ENCODE measurements at regions not wholly inside any gene's neighbourhood (a gene's known extent, or its start where the extent isn't known, plus 50 kb on each side); places are given as distances from the start of the nearest gene placed in this dataset.

DNA sequence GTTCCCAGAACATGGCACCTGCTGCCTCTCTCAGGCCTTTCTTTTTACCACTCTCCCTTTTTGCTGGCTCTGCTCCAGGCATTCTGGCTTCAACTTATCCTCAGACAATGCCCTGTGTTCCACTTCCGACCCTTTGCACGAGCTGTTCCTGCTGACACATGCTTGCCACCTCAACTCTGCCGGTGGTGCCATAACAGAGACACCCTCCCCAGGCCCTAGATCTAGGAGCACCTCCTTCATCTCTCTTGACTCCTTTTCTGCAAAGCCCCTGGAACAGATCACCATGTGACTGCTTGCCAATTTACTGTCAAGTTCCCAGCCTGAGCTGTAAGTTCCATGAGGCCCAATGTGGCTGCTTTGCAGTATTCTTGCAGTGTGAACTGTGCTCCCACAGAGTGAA is 256.0 kb upstream of the MKI67 start:
- Histone ChIP-seq H4K20me1 (ENCODE audit: insufficient read depth) (no peaks in the 10 kb centered on the region), H3K36me3 (ENCODE audit: control insufficient read depth in 1 of 2, insufficient read depth in 2 of 2, low read length in 2 of 2) (no peaks in the 10 kb centered on the region), H3K4me3 (replicated peaks in 1 of 2; ENCODE audit: low read depth in 1 of 2, low read length in 2 of 2) (no peak overlapping the region), H3K27me3 (ENCODE audit: insufficient read depth, low read length) (peaks cover 55% of the 10 kb centered on the region), H2AFZ (ENCODE audit: low read depth, low read length, poor library complexity, severe bottlenecking) (no peak overlapping the region), H3K9me2 (ENCODE audit: insufficient read depth) (no peaks in the 10 kb centered on the region), H3K4me1 (ENCODE audit: control insufficient read depth in 1 of 2, insufficient read depth in 2 of 2, low read length in 2 of 2) (no peaks in the 10 kb centered on the region), H3K79me2 (ENCODE audit: insufficient read depth, low read length) (no peaks in the 10 kb centered on the region), H3K27ac (ENCODE audit: low read depth, low read length) (no peak overlapping the region), H3K4me2 (ENCODE audit: low read length) (no peak overlapping the region), H3K9me3 (ENCODE audit: control insufficient read depth in 1 of 2, insufficient read depth in 1 of 2, low read depth in 1 of 2, low read length in 2 of 2) (no peaks in the 10 kb centered on the region), H3K9ac (ENCODE audit: low read length) (no peak overlapping the region)
- ChIA-PET RAD21 (ENCODE audit: low non-redundant PET in 1 of 2, low total read pairs in 2 of 2, uncharacterized antibody in 2 of 2, unreplicated experiment in 2 of 2) (no interaction called here), CTCF (no interaction called here), POLR2A (no interaction called here)
- DNase-seq (ENCODE audit: low read depth, low spot score) (no peak), ATAC-seq (no peak)
- TF ChIP-seq JUND (IDR thresholded peaks at IDR 0.05) (no peak), POLR2A (IDR thresholded peaks at IDR 0.05; ENCODE audit: borderline replicate concordance, extremely low read depth, insufficient read depth, insufficient read length) (no peak), CEBPB (IDR thresholded peaks at IDR 0.05; ENCODE audit: low read depth) (no peak)
- TF ChIP-seq, protein P1, sequence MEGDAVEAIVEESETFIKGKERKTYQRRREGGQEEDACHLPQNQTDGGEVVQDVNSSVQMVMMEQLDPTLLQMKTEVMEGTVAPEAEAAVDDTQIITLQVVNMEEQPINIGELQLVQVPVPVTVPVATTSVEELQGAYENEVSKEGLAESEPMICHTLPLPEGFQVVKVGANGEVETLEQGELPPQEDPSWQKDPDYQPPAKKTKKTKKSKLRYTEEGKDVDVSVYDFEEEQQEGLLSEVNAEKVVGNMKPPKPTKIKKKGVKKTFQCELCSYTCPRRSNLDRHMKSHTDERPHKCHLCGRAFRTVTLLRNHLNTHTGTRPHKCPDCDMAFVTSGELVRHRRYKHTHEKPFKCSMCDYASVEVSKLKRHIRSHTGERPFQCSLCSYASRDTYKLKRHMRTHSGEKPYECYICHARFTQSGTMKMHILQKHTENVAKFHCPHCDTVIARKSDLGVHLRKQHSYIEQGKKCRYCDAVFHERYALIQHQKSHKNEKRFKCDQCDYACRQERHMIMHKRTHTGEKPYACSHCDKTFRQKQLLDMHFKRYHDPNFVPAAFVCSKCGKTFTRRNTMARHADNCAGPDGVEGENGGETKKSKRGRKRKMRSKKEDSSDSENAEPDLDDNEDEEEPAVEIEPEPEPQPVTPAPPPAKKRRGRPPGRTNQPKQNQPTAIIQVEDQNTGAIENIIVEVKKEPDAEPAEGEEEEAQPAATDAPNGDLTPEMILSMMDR (IDR thresholded peaks at IDR 0.05 in 2 of 3, conservative IDR thresholded peaks at IDR 0.05 in 1 of 3; ENCODE audit: borderline replicate concordance in 1 of 3, insufficient read depth in 1 of 3, low read depth in 2 of 3, low read length in 2 of 3): no peak
- BruUV-seq (replicated peaks): no TSS peak
- intact Hi-C loops (cut with micrococcal nuclease): no loop called here

- no peak for ATAC-seq
- TF ChIP-seq FOSL1 (IDR thresholded peaks at IDR 0.05; ENCODE audit: low read depth): no peak
- TF ChIP-seq TCF7L2 (IDR thresholded peaks at IDR 0.05; ENCODE audit: borderline replicate concordance, extremely low read depth, insufficient read depth, insufficient read length): no peak
- no peak for TF ChIP-seq ZNF274 (IDR thresholded peaks at IDR 0.05; ENCODE audit: low read depth, low read length)
- no peak for TF ChIP-seq EZH2 (IDR thresholded peaks at IDR 0.05)
- no peak for TF ChIP-seq POLR2A (IDR thresholded peaks at IDR 0.05; ENCODE audit: borderline replicate concordance, extremely low read depth, insufficient read depth, insufficient read length)
- TF ChIP-seq CBX3 (IDR thresholded peaks at IDR 0.05; ENCODE audit: low read depth): no peak
- no peak for TF ChIP-seq SP1 (IDR thresholded peaks at IDR 0.05; ENCODE audit: low read depth)
- TF ChIP-seq JUND (IDR thresholded peaks at IDR 0.05): no peak
- POLR2A ChIA-PET: no interaction called here
Measured at GRCh38 chr10:128384831-128385230, 258.6 kb upstream of the MKI67 start.

More at GRCh38 chr10:128384831-128385230, 258.6 kb upstream of the MKI67 start:
- peaks cover 46% of the 10 kb centered on the region; the same call in 1 of the 2 replicates for H3K27me3 ChIP-seq (ENCODE audit: insufficient read depth, low read length)
- no peaks in the 10 kb centered on the region for H4K20me1 ChIP-seq (ENCODE audit: insufficient read depth)
- no peaks in the 10 kb centered on the region for H3K9me2 ChIP-seq (ENCODE audit: insufficient read depth)
- no peak overlapping the region for H3K4me3 ChIP-seq (replicated peaks in 1 of 2; ENCODE audit: low read depth in 1 of 2, low read length in 2 of 2)
- DNase-seq (ENCODE audit: low read depth, low spot score): no peak
- no peaks in the 10 kb centered on the region for H3K9me3 ChIP-seq (ENCODE audit: control insufficient read depth in 1 of 2, insufficient read depth in 1 of 2, low read depth in 1 of 2, low read length in 2 of 2)
- H3K4me2 ChIP-seq (ENCODE audit: low read length): no peak overlapping the region
- ChIA-PET RAD21 (ENCODE audit: low non-redundant PET in 1 of 2, low total read pairs in 2 of 2, uncharacterized antibody in 2 of 2, unreplicated experiment in 2 of 2) (no interaction called here), CTCF (no interaction called here)
- no peak overlapping the region for H2AFZ ChIP-seq (ENCODE audit: low read depth, low read length, poor library complexity, severe bottlenecking)
- intact Hi-C loops (cut with micrococcal nuclease): no loop called here
- BruUV-seq (replicated peaks): no TSS peak
- no peak overlapping the region for H3K9ac ChIP-seq (ENCODE audit: low read length)
- H3K79me2 ChIP-seq (ENCODE audit: insufficient read depth, low read length): no peaks in the 10 kb centered on the region
- H3K27ac ChIP-seq (ENCODE audit: low read depth, low read length): no peak overlapping the region
- no peaks in the 10 kb centered on the region for H3K36me3 ChIP-seq (ENCODE audit: control insufficient read depth in 1 of 2, insufficient read depth in 2 of 2, low read length in 2 of 2)
- no peaks in the 10 kb centered on the region for H3K4me1 ChIP-seq (ENCODE audit: control insufficient read depth in 1 of 2, insufficient read depth in 2 of 2, low read length in 2 of 2)
